Right atrium auricular region (tissue), 2 donors: ENCODE measurements at regions not wholly inside any gene's neighbourhood (a gene's known extent, or its start where the extent isn't known, plus 50 kb on each side); places are given as distances from the start of the nearest gene placed in this dataset.

Experiments used
- DNase-seq: peaks from one replicate; pipeline ENCODE4 v3.0.0-alpha.2; 2019; ENCODE audit warnings: low spot score
- H3K27ac ChIP-seq, 2 donors: fragments of 200-600 bp; sonication (generic); 1 replicate in 1 of 2; 2 replicates in 1 of 2; pipeline ENCODE4 v1.5.1; 2016 to 2019
- H3K27me3 ChIP-seq, 2 donors: fragments of 200-600 bp; sonication (generic); one replicate each; pipeline versions ENCODE4 v1.5.1 to v1.6.0; 2017 to 2019
- H3K36me3 ChIP-seq: fragments of 200-600 bp; sonication (generic); one replicate; pipeline ENCODE4 v1.5.1; 2016
- H3K4me1 ChIP-seq, 2 donors: fragments of 200-600 bp; sonication (generic); one replicate each; pipeline versions ENCODE4 v1.5.1 to v1.6.0; 2017 to 2019
- H3K4me3 ChIP-seq, 2 donors: fragments of 200-600 bp; sonication (generic); 1 replicate in 1 of 2; 2 replicates in 1 of 2; pipeline ENCODE4 v1.5.1; 2017 to 2019; ENCODE audit warnings: mild to moderate bottlenecking in 1 of 2, moderate library complexity in 1 of 2
- H3K9me3 ChIP-seq, 2 donors: fragments of 200-600 bp; sonication (generic); one replicate each; pipeline ENCODE4 v1.5.1; 2019
- CTCF ChIP-seq, 2 donors: fragments of 200-600 bp; sonication (generic); IDR thresholded peaks; one replicate each; pipeline ENCODE4 v1.5.1; 2019; ENCODE audit warnings: antibody characterized with exemption in 2 of 2

DNA sequence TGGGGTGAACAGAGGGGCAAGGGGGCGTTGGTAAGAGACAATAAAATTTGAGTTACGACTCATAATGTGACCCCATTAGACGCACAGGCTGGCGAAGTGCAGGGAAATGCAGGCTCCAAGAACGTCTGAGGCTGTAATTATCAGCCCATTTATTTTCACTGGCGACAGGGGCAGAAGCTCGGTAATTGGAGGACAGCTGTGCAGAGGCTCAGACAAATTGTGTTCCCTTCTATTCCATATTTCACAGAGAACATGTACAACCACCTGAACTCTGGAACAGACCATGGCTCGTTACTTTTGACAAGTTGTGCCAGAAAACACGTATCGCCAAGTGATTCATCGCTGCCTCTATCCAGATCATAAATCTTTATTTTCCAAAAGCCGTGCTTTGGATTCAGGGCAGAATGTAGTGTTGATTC, 137.3 kb upstream of the FRMD4A start:
- H3K4me3 ChIP-seq: no peak overlapping the region
- no peaks in the 10 kb centered on the region for H3K4me1 ChIP-seq
- no peaks in the 10 kb centered on the region for H3K9me3 ChIP-seq
- H3K36me3 ChIP-seq: no peaks in the 10 kb centered on the region
- no peak for DNase-seq
- no peak overlapping the region for H3K27ac ChIP-seq
- no peaks in the 10 kb centered on the region for H3K27me3 ChIP-seq
- TF ChIP-seq CTCF (IDR thresholded peaks at IDR 0.05): no peak

DNA sequence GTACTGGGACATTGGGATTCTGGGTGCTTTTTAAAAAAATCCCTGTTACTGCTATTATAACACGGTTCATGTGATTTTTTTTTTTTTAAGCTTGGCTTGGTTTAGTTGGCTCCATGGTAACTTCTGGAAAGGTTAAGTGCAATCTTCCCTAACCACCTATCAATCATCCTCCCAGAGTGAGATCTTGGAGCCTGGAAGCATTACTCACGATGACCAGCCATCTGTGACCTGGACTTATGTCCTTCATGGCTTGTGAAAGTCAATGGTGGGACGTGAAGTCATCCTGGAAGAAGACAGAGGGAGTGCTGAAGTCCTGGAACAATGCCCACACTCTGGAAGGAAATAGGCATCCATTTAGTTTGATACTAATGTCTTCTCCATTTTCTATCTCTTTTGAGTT, 135.5 kb upstream of the FRMD4A start:
- TF ChIP-seq CTCF (IDR thresholded peaks at IDR 0.05): no peak
- H3K9me3 ChIP-seq: no peaks in the 10 kb centered on the region
- no peaks in the 10 kb centered on the region for H3K36me3 ChIP-seq
- no peak for DNase-seq
- no peak overlapping the region for H3K27ac ChIP-seq
- H3K4me3 ChIP-seq: no peak overlapping the region
- no peaks in the 10 kb centered on the region for H3K4me1 ChIP-seq
- no peaks in the 10 kb centered on the region for H3K27me3 ChIP-seq

GRCh38 chr10:14460447-14460846, 129.7 kb upstream of the FRMD4A start:
- no peak overlapping the region for H3K4me3 ChIP-seq
- no peak for TF ChIP-seq CTCF (IDR thresholded peaks at IDR 0.05)
- no peaks in the 10 kb centered on the region for H3K4me1 ChIP-seq
- no peak overlapping the region for H3K27ac ChIP-seq
- H3K27me3 ChIP-seq: no peaks in the 10 kb centered on the region
- H3K36me3 ChIP-seq: no peaks in the 10 kb centered on the region
- DNase-seq: no peak
- no peaks in the 10 kb centered on the region for H3K9me3 ChIP-seq

- no peak for DNase-seq
- no peak overlapping the region for H3K27ac ChIP-seq
- TF ChIP-seq CTCF (IDR thresholded peaks at IDR 0.05): no peak
Observed at GRCh38 chr10:14459665-14460064, 128.9 kb upstream of the FRMD4A start.

DNA sequence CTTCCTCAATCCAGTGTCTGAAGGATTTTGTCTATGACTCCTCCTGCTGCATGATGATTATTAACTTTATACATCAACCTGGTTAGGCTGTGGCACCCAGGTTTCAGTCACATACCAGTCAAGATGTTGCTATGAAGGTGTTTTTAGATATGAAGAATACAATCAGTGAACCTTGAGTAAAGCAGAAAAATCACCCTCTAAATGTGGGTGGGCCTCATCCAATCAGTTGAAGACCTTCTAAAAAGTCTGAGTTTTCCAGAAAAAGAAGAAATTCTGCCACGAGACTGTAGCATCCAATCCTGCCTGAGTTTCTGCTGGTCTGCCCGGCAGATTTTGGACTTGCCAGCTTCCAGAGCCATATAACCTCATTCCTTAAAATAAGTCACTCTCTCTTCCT, 126.1 kb upstream of the FRMD4A start:
- H3K4me3 ChIP-seq: no peak overlapping the region
- no peaks in the 10 kb centered on the region for H3K4me1 ChIP-seq
- no peaks in the 10 kb centered on the region for H3K9me3 ChIP-seq
- no peak for DNase-seq
- H3K27me3 ChIP-seq: no peaks in the 10 kb centered on the region
- no peaks in the 10 kb centered on the region for H3K36me3 ChIP-seq
- H3K27ac ChIP-seq: no peak overlapping the region
- no peak for TF ChIP-seq CTCF (IDR thresholded peaks at IDR 0.05)

More at GRCh38 chr10:14459665-14460064, 128.9 kb upstream of the FRMD4A start:
- no peaks in the 10 kb centered on the region for H3K9me3 ChIP-seq
- no peaks in the 10 kb centered on the region for H3K4me1 ChIP-seq
- no peaks in the 10 kb centered on the region for H3K36me3 ChIP-seq
- no peaks in the 10 kb centered on the region for H3K27me3 ChIP-seq
- no peak overlapping the region for H3K4me3 ChIP-seq

DNA sequence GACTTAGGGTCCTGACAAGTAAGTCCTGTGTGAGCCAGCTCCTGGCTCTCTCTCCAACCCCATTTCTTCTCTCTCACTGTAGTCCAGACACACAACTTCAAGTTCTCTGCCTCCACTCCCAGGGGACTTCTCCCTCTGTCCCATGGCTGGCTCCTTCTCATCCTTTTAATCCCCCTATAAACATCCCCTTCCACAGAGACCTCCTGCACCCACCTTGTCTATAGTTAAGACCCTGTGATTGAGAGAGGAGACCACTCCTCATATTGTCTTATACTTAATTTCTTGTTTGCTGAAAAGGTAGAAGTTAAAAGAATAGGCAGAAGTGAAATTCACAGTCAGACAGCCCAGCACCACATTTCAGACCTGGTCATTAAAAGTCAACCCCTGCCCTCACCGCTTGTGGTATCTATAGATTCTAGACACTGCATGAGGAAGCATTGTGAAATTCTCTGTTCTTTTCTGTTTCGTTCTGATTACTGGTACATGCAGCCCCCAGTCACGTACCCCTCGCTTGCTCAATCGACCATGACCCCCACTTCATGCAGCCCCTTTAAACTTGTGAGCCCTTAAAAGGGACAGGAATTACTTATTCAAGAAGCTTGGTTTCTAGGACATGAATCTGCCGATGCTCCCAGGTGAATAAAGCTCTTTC, 125.6 kb upstream of the FRMD4A start:
- Histone ChIP-seq H3K9me3 (no peaks in the 10 kb centered on the region), H3K4me3 (no peak overlapping the region), H3K36me3 (no peaks in the 10 kb centered on the region), H3K27ac (no peak overlapping the region), H3K27me3 (no peaks in the 10 kb centered on the region), H3K4me1 (no peaks in the 10 kb centered on the region)
- no peak for DNase-seq
- no peak for TF ChIP-seq CTCF (IDR thresholded peaks at IDR 0.05)
